AG10803 (cell line): ENCODE measurements at regions not wholly inside any gene's neighbourhood (a gene's known extent, or its start where the extent isn't known, plus 50 kb on each side); places are given as distances from the start of the nearest gene placed in this dataset.
"Not testable (repeated sequence)": the region's sequence is repeated elsewhere in the genome, so short reads cannot be mapped to it uniquely, and the experiment has no call there.

Experiments
- DNase-seq: peaks from one replicate; pipeline ENCODE4 v3.0.0; 2010; ENCODE audit warnings: low read depth
- H3K4me3 ChIP-seq: 2 replicates; pipeline ENCODE4 v1.5.1; 2011; ENCODE audit warnings: mild to moderate bottlenecking, low read length, control low read depth
- TF ChIP-seq, protein P1 (sequence below): conservative IDR thresholded peaks from 2 replicates; pipeline ENCODE4 v1.5.1; 2011; ENCODE audit warnings: mild to moderate bottlenecking, low read length, control low read depth, inconsistent platforms

DNA sequence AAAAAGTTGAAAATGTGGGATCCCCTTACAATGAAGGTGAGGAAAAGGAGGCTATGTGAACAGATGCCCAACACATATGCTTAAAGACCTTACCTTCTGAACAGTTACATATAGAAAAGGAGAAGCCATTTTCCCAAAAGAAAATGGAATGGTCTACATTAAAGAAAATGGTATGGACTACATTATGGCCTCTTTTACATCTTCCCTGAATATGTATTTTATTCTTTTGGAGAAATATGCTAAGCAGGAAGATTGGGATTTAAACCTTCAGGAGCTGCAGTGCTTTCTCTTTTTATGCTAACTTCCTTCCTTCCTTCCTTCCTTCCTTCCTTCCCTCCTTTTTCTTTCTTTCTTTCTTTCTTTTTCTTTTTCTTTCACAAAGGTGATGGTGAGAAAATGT, 155.4 kb downstream of the SEC23IP start:
- no peak overlapping the region for H3K4me3 ChIP-seq
- no peak for DNase-seq
- TF ChIP-seq, protein P1, sequence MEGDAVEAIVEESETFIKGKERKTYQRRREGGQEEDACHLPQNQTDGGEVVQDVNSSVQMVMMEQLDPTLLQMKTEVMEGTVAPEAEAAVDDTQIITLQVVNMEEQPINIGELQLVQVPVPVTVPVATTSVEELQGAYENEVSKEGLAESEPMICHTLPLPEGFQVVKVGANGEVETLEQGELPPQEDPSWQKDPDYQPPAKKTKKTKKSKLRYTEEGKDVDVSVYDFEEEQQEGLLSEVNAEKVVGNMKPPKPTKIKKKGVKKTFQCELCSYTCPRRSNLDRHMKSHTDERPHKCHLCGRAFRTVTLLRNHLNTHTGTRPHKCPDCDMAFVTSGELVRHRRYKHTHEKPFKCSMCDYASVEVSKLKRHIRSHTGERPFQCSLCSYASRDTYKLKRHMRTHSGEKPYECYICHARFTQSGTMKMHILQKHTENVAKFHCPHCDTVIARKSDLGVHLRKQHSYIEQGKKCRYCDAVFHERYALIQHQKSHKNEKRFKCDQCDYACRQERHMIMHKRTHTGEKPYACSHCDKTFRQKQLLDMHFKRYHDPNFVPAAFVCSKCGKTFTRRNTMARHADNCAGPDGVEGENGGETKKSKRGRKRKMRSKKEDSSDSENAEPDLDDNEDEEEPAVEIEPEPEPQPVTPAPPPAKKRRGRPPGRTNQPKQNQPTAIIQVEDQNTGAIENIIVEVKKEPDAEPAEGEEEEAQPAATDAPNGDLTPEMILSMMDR, result no peak

DNA sequence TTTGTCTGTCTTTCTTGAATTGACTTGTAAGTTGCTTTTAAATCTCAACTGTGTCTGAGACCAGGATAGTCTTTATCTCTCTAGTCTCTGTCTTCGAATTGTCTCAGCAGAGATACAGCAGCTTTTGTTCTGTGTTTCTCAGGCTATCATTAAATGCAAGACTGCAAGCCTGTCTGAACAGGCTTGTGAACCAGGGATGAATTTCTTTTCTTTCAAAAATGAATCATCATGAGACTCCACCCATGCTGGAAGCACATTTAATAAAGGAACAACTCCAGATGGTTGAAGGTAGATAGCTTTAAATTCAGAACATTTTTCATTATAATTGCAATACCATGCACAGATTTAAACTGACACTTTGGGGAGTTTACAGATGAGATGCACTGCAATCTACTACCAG, 155.9 kb downstream of the SEC23IP start:
- no peak overlapping the region for H3K4me3 ChIP-seq
- no peak for DNase-seq
- TF ChIP-seq, protein P1, result no peak

DNA sequence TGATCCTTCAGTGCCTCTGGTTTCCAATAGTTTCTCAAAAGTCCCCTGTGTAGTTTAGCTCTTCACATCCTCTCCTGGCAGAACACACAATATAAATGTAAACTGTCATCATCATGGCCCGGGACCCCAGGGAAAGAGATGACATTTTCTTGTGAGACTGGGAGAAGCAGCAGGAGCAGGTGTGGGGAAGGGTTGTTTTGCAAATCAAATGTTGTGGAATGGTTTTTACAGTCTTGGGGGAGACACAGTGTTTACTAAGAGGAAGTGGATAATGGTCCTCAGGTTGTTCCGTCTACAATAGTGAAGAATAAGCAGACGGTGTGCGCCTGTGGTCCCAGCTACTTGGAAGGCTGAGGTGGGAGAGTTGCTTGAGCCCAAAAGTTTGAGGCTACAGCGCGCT, 159.1 kb downstream of the SEC23IP start:
- TF ChIP-seq, protein P1, result no peak
- no peak overlapping the region for H3K4me3 ChIP-seq
- DNase-seq, result no peak

DNA sequence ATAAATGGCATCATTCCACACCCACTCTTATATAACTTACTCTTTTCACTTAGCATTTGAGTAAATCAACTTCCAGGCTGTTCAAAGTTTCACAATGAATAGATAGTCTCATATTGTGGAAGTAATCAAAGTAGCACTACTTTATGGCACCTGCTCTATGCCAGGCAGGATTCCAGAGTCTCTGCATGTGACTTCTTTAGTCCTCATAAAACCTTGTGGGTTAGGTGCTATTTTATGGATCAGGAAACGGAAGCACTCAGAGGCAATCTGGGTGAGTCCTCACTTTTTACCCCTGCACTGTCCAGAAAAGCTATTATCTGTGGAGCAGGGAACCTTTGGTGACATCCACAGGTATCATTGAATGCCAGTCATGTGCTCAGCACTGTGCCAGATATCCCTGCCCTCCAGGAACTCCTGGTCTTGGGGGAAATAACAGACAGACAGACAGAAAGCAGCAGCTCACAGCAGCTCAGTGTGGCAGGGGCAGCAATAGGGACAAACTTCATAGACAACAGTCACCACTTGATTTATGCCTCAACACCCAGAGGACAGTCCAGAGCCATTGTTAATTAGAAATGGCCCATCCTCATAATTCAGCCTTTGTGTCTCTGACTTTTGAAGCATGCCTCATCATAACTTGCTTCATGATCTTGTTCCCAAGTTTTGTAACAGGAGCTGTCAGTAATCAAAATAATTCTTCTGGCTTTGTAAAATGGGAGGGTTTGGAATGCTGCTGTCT, 160.6 kb downstream of the SEC23IP start:
- no peak overlapping the region for H3K4me3 ChIP-seq
- no peak for DNase-seq
- TF ChIP-seq, protein P1, result no peak

DNA sequence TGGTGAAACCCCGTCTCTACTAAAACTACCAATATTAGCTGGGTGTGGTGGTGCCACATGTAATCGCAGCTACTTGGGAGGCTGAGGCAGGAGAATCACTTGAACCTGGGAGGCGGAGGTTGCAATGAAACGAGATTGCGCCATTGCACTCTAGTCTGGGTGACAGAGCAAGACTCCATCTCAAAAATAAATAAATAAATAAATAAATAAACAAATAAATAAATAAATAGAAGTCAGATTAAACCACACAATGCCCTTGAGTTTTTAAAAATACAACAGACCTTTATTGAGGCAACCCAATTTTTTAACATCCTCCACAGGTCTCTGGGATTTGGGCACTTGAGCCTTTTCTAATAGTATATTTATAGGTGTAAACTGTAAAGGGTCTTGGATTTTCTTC, 167.3 kb downstream of the SEC23IP start:
- H3K4me3 ChIP-seq, DNase-seq: not testable (repeated sequence)

DNA sequence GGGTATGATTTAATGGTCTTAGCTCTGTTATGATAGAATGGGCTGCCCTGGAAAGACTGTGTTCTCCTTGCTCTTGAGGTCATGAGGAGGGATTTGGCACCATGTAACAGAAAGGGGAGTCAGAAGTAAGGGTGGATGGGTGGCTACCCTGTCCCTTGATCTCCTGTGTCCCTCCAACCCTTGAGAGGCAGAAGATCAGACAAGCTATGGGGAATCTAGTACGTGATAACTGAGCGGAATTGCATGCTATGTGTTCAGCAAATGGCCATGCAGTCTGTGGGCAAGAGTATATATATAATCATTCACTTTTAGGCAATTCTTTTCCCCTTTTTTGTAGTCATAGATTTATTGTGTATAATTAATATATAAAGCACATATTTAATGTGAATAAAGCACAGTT, 174.9 kb downstream of the SEC23IP start:
- DNase-seq, result no peak
- TF ChIP-seq, protein P1, result no peak
- H3K4me3 ChIP-seq, result no peak overlapping the region

DNA sequence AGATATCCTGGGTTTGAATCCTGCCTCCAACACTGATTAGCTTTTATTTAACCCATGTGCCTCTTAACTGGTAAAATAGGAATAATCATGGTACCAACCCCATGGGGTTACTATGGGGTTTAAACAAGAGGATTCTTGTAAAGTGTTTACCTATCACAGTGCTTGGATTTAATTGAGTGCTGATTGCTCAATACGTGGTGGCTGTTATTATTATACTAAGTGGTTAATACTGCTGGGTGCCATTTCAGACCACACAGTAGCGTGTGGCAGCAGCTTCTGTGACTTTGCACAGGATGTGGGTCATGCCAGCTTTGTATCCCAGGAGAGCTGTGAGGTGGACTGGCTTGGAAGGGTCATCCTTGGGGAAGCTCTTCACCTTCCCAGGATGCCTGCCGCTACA, 177.2 kb downstream of the SEC23IP start:
- DNase-seq, result no peak
- TF ChIP-seq, protein P1, result no peak
- no peak overlapping the region for H3K4me3 ChIP-seq

DNA sequence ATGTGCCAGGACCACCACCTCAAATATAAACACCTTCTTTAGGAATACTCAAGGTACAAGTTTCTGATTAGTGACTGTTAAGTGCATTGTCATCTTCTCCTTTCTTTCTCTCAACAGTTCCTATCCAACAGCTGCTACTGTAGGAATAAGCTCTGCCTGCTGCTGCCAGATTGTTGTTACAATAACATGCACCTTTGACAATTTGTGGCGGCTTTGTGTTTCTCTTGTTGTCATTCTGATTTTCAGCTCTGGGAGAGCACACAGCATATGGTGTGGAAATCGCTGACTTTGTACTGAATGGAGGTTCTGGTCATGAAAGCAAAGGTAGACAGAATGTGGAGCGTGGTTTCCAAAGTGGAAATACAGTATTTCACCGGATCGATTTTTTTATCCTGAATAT, 182.8 kb downstream of the SEC23IP start:
- TF ChIP-seq, protein P1, result no peak
- no peak overlapping the region for H3K4me3 ChIP-seq
- DNase-seq, result no peak
